Endothelial cell of umbilical vein (primary cell): ENCODE measurements at regions not wholly inside any gene's neighbourhood (a gene's known extent, or its start where the extent isn't known, plus 50 kb on each side); places are given as distances from the start of the nearest gene placed in this dataset.

ENCODE experiments used
- CTCF ChIP-seq, 2 donors: IDR thresholded peaks; 1 replicate in 1 of 2; 2 replicates in 1 of 2; pipeline ENCODE4 v1.5.1; 2011; ENCODE audit warnings: low read length in 2 of 2, mild to moderate bottlenecking in 2 of 2, moderate library complexity in 2 of 2, control low read depth in 1 of 2, inconsistent platforms in 1 of 2, low read depth in 1 of 2; ENCODE audit not compliant: insufficient read depth in 1 of 2; ENCODE audit errors: extremely low read depth in 1 of 2
- EZH2 ChIP-seq: IDR thresholded peaks from 2 replicates; pipeline ENCODE4 v1.6.1; 2012; ENCODE audit warnings: borderline replicate concordance, low read depth, mild to moderate bottlenecking, moderate library complexity, low read length, inconsistent platforms; ENCODE audit not compliant: severe bottlenecking
- FOS ChIP-seq: IDR thresholded peaks from 2 replicates; pipeline ENCODE4 v1.6.1; 2011; ENCODE audit warnings: mild to moderate bottlenecking, low read length, moderate library complexity, borderline replicate concordance; ENCODE audit not compliant: insufficient read depth
- JUN ChIP-seq: IDR thresholded peaks from 2 replicates; pipeline ENCODE4 v1.6.1; 2011; ENCODE audit warnings: borderline replicate concordance, low read depth; ENCODE audit not compliant: insufficient read length, insufficient read depth
- MAX ChIP-seq: IDR thresholded peaks from 2 replicates; pipeline ENCODE4 v1.6.1; 2011; ENCODE audit not compliant: insufficient read depth, insufficient read length
- MYC ChIP-seq: IDR thresholded peaks from one replicate; pipeline ENCODE4 v1.6.1; 2011; ENCODE audit warnings: mild to moderate bottlenecking, low read depth, low read length
- POLR2A ChIP-seq: IDR thresholded peaks from 2 replicates; pipeline ENCODE4 v1.6.1; 2012; ENCODE audit warnings: low read depth, mild to moderate bottlenecking, control low read depth, low read length
- POLR2AphosphoS5 ChIP-seq: IDR thresholded peaks from 2 replicates; pipeline ENCODE4 v1.6.1; 2012; ENCODE audit warnings: low read depth, mild to moderate bottlenecking, control low read depth, low read length, moderate library complexity; ENCODE audit not compliant: insufficient read depth

- TF ChIP-seq CTCF (IDR thresholded peaks at IDR 0.05; ENCODE audit: extremely low read depth in 1 of 2, insufficient read depth in 1 of 2, low read depth in 1 of 2, low read length in 2 of 2), result no peak
- no peak for TF ChIP-seq POLR2A
- TF ChIP-seq MAX, result no peak
- no peak for TF ChIP-seq POLR2AphosphoS5
- no peak for TF ChIP-seq EZH2
- no peak for TF ChIP-seq FOS
- no peak for TF ChIP-seq JUN
- no peak for TF ChIP-seq MYC
Measured at GRCh38 chrX:146186540-146186939, 368.9 kb downstream of the SLITRK2 start.
